K562 (cell line): ENCODE measurements at regions not wholly inside any gene's neighbourhood (a gene's known extent, or its start where the extent isn't known, plus 50 kb on each side); places are given as distances from the start of the nearest gene placed in this dataset.

Experiments used
- ATAC-seq: fragments of 200-7000 bp; cut with Tn5 transposase; 3 replicates; pipeline ENCODE4 v1.9.1; 2020; ENCODE audit warnings: moderate library complexity
- BruUV-seq: library from RNA; stranded (reverse); fragments of 400-500 nt; replicated peaks from 2 replicates; lab custom pipeline; 2021; lab: Mats Ljungman, UMichigan
- CTCF ChIA-PET: fragments of 300-600 bp; formaldehyde crosslinking; extraction: SDS; loops from one replicate; lab custom pipeline; 2021; ENCODE audit warnings: low intra/inter-chr PET ratio; lab: Yijun Ruan, JAX
- POLR2A ChIA-PET: fragments of 300-600, 350-650 bp; sonication (Branson Sonifier 250); formaldehyde crosslinking; extraction: SDS; loops from one replicate; lab custom pipeline; 2021; ENCODE audit warnings: antibody characterized with exemption, inconsistent platforms; lab: Yijun Ruan, JAX
- DNase-seq, 4 experiments: peaks; one replicate each; pipeline versions ENCODE4 v3.0.0 to v3.0.0-alpha.2; 2011 to 2018; ENCODE audit warnings: low spot score in 3 of 4, mixed read lengths in 3 of 4; ENCODE audit errors: extremely low read depth in 1 of 4
- FAIRE-seq: peaks from 2 replicates; lab custom pipeline; 2011; peaks lifted over from hg19 to GRCh38; lab: Jason Lieb, UNC
- H2AFZ ChIP-seq: 2 replicates; pipeline ENCODE4 v1.6.0; 2011; ENCODE audit warnings: low read depth, low read length, control low read depth, inconsistent platforms
- H3K27ac ChIP-seq: fragments of 200-600 bp; 3 replicates; pipeline ENCODE4 v1.8.0; 2011; ENCODE audit warnings: low read depth, mild to moderate bottlenecking, control low read depth, inconsistent platforms, low read length, moderate library complexity, mixed read lengths; ENCODE audit errors: extremely low read depth
- H3K27me3 ChIP-seq, 2 experiments: fragments of 300-600 bp in 1 of 2; 2 replicates in 1 of 2; 3 replicates in 1 of 2; pipeline versions ENCODE4 v1.6.0 to v1.8.0; 2011; ENCODE audit warnings: inconsistent platforms in 2 of 2, low read length in 2 of 2, mild to moderate bottlenecking in 1 of 2, mixed read lengths in 1 of 2, moderate library complexity in 1 of 2; ENCODE audit not compliant: control insufficient read depth in 2 of 2, insufficient read depth in 2 of 2
- H3K36me3 ChIP-seq: fragments of 300-600 bp; 3 replicates; pipeline ENCODE4 v1.8.0; 2011; ENCODE audit warnings: mild to moderate bottlenecking, low read length, inconsistent platforms; ENCODE audit not compliant: control insufficient read depth, insufficient read depth
- H3K4me1 ChIP-seq, 2 experiments: fragments of 200-600 bp in 1 of 2; replicated peaks in 1 of 2; 2 replicates in 1 of 2; 3 replicates in 1 of 2; pipeline versions ENCODE4 v1.5.1 to v1.8.0; 2011; ENCODE audit warnings: inconsistent platforms in 2 of 2, low read length in 2 of 2, mild to moderate bottlenecking in 1 of 2, mixed read lengths in 1 of 2, moderate library complexity in 1 of 2; ENCODE audit not compliant: control insufficient read depth in 2 of 2, insufficient read depth in 2 of 2
- H3K4me2 ChIP-seq: 2 replicates; pipeline ENCODE4 v1.6.1; 2011; ENCODE audit warnings: low read length, control low read depth, inconsistent platforms, mixed read lengths; ENCODE audit not compliant: insufficient read depth
- H3K4me3 ChIP-seq: fragments of 200-600 bp; sonication (generic), shearing (Covaris generic); 2 replicates; pipeline ENCODE4 v1.5.1; 2016; ENCODE audit warnings: control low read depth, inconsistent platforms
- H3K79me2 ChIP-seq: fragments of 200-600 bp; 3 replicates; pipeline ENCODE4 v1.8.0; 2011; ENCODE audit warnings: low read length, inconsistent platforms; ENCODE audit not compliant: control insufficient read depth, insufficient read depth
- H3K9ac ChIP-seq, 2 experiments: 2 replicates each; pipeline versions ENCODE4 v1.6.0 to v1.6.1; 2011; ENCODE audit warnings: low read depth in 2 of 2, low read length in 2 of 2, control low read depth in 1 of 2, inconsistent platforms in 1 of 2, mild to moderate bottlenecking in 1 of 2, mixed read lengths in 1 of 2; ENCODE audit not compliant: insufficient read depth in 1 of 2
- H3K9me1 ChIP-seq: one replicate; pipeline ENCODE4 v1.6.0; 2011; ENCODE audit warnings: inconsistent platforms, mild to moderate bottlenecking, low read length, moderate library complexity; ENCODE audit not compliant: control insufficient read depth, insufficient read depth
- H3K9me3 ChIP-seq: replicated peaks from 2 replicates; pipeline ENCODE4 v1.5.1; 2011; ENCODE audit warnings: low read depth, low read length, inconsistent platforms; ENCODE audit not compliant: control insufficient read depth, insufficient read depth
- H4K20me1 ChIP-seq: replicated peaks from 2 replicates; pipeline ENCODE4 v1.6.1; 2011; ENCODE audit warnings: low read length, inconsistent platforms, mixed read lengths; ENCODE audit not compliant: control insufficient read depth, insufficient read depth
- ARID3B ChIP-seq: fragments of 250-450 bp; sonication (Bioruptor Pico); IDR thresholded peaks from 2 replicates; pipeline ENCODE4 v1.4.0; 2020; ENCODE audit warnings: borderline replicate concordance
- CREB3 ChIP-seq: fragments of 450-650 bp; conservative IDR thresholded peaks from 2 replicates; pipeline ENCODE4 v1.6.1; 2016; ENCODE audit warnings: missing genetic modification characterization, low read depth, mild to moderate bottlenecking, missing compliant biosample characterization, moderate library complexity
- DPF2 ChIP-seq: fragments of 450-650 bp; IDR thresholded peaks from 2 replicates; pipeline ENCODE4 v1.6.1; 2016
- E2F5 ChIP-seq: sonication (generic); formaldehyde crosslinking; IDR thresholded peaks from 2 replicates; pipeline ENCODE4 v1.8.0; 2022; ENCODE audit warnings: mild to moderate bottlenecking, missing genetic modification reagents
- FOXA3 ChIP-seq, 2 experiments: fragments of 450-650 bp in 1 of 2; sonication (generic) in 1 of 2; formaldehyde crosslinking; IDR thresholded peaks in 1 of 2; conservative IDR thresholded peaks in 1 of 2; 2 replicates each; pipeline versions ENCODE4 v1.4.0 to v1.8.0; 2020 to 2022; ENCODE audit warnings: mild to moderate bottlenecking in 2 of 2, missing genetic modification reagents in 1 of 2
- NFIC ChIP-seq: fragments of 450-650 bp; IDR thresholded peaks from 2 replicates; pipeline ENCODE4 v1.6.1; 2017; ENCODE audit warnings: mild to moderate bottlenecking, inconsistent platforms
- POLR2AphosphoS2 ChIP-seq: IDR thresholded peaks from 2 replicates; pipeline ENCODE4 v1.6.1; 2012; ENCODE audit warnings: low read length, improper control_type of control experiment
- ZFP1 ChIP-seq: fragments of 450-650 bp; formaldehyde crosslinking; IDR thresholded peaks from 2 replicates; pipeline ENCODE4 v1.4.0; 2020; ENCODE audit warnings: mild to moderate bottlenecking, mixed read lengths
- ZNF639 ChIP-seq, 2 experiments: fragments of 200-800 bp in 1 of 2; sonication (Bioruptor generic) in 1 of 2; sonication (generic) in 1 of 2; formaldehyde crosslinking in 1 of 2; IDR thresholded peaks in 1 of 2; conservative IDR thresholded peaks in 1 of 2; 2 replicates each; pipeline versions ENCODE4 v1.5.0 to v1.6.1; 2016 to 2020; ENCODE audit warnings: missing compliant biosample characterization in 1 of 2, missing genetic modification characterization in 1 of 2, missing genetic modification reagents in 1 of 2
- WGBS: fragments of 100-300 bp; shearing (Covaris generic); methylation state at CpG from one replicate; pipeline ENCODE4 v1.1.6; 2016; ENCODE audit warnings: low coverage, mixed read lengths; ENCODE audit not compliant: insufficient coverage; ENCODE audit errors: missing lambda C conversion rate; 5-methylcytosine and 5-hydroxymethylcytosine counted together
- in situ Hi-C: fragments of 300-500 bp; cut with MboI; formaldehyde crosslinking; loops from 4 replicates; pipeline ENCODE4 v1.15.0; 2018; ENCODE audit warnings: inconsistent platforms, mixed read lengths
- intact Hi-C: fragments of 100-400 bp; cut with micrococcal nuclease; formaldehyde crosslinking; loops from 2 replicates; pipeline ENCODE4 v1.14.2; 2022

- no TSS peak for BruUV-seq
- no peak for ATAC-seq
- Histone ChIP-seq H3K9ac (no peak overlapping the region), H3K27me3 (no peaks in the 10 kb centered on the region), H3K9me3 (no peaks in the 10 kb centered on the region), H3K4me3 (no peak overlapping the region), H3K4me1 (no peaks in the 10 kb centered on the region), H3K79me2 (no peaks in the 10 kb centered on the region), H3K9me1 (no peaks in the 10 kb centered on the region), H4K20me1 (no peaks in the 10 kb centered on the region), H3K36me3 (no peaks in the 10 kb centered on the region), H3K27ac (no peak overlapping the region), H2AFZ (no peak overlapping the region), H3K4me2 (no peak overlapping the region)
- DNase-seq = no peak
- no peak for FAIRE-seq
- intact Hi-C loops (no loop called here), in situ Hi-C loops (no loop called here)
- TF ChIP-seq ARID3B (CRISPR knock-in tag) (no peak), E2F5 (CRISPR knock-in tag) (no peak), DPF2 (no peak), NFIC (no peak), FOXA3 (CRISPR knock-in tag; conservative IDR thresholded peaks at IDR 0.05 in 1 of 2, IDR thresholded peaks at IDR 0.05 in 1 of 2) (no peak), CREB3 (tag) (no peak), ZNF639 (CRISPR knock-in tag; conservative IDR thresholded peaks at IDR 0.05 in 1 of 2, IDR thresholded peaks at IDR 0.05 in 1 of 2) (no peak), ZFP1 (CRISPR knock-in tag) (no peak), POLR2AphosphoS2 (no peak)
- CTCF ChIA-PET = no interaction called here
- WGBS = 0% methylated on average over 4 of the region's 4 CpGs
- POLR2A ChIA-PET = no interaction called here
Observed at GRCh38 chr6:50333696-50334095, 284.0 kb upstream of the DEFB112 start.
